ENCODE measurements at regions not wholly inside any gene's neighbourhood (a gene's known extent, or its start where the extent isn't known, plus 50 kb on each side); places are given as distances from the start of the nearest gene placed in this dataset.

- DNase-seq = no peak
- Mint-ChIP-seq H3K36me3 (ENCODE audit: low read depth) (no peaks in the 10 kb centered on the region), H3K4me1 (ENCODE audit: low read depth) (peaks cover 22% of the 10 kb centered on the region), H3K27me3 (ENCODE audit: insufficient read depth) (no peaks in the 10 kb centered on the region), H3K27ac (no peak overlapping the region), H3K4me3 (no peak overlapping the region), H3K9me3 (no peaks in the 10 kb centered on the region)
- TF ChIP-seq CTCF (IDR thresholded peaks at IDR 0.05) = no peak
These were observed 82.4 kb upstream of the INHBA start for GRCh38 chr7:41785265-41785664.

- Mint-ChIP-seq H3K36me3 (ENCODE audit: low read depth) (no peaks in the 10 kb centered on the region), H3K4me1 (ENCODE audit: low read depth) (peaks cover 12% of the 10 kb centered on the region), H3K27ac (no peak overlapping the region), H3K4me3 (no peak overlapping the region), H3K27me3 (ENCODE audit: insufficient read depth) (no peaks in the 10 kb centered on the region), H3K9me3 (no peaks in the 10 kb centered on the region)
- no peak for DNase-seq
- no peak for TF ChIP-seq CTCF (IDR thresholded peaks at IDR 0.05)
These were observed 77.0 kb upstream of the INHBA start for GRCh38 chr7:41779918-41780317.

GRCh38 chr7:41777894-41778596 lies 75.2 kb upstream of the INHBA start:
- H3K9me3 Mint-ChIP-seq = no peaks in the 10 kb centered on the region
- TF ChIP-seq CTCF (IDR thresholded peaks at IDR 0.05) = no peak
- H3K27ac Mint-ChIP-seq = no peak overlapping the region; the same call in 1 of the 2 replicates
- no peak for DNase-seq
- no peak overlapping the region for H3K4me3 Mint-ChIP-seq
- no peaks in the 10 kb centered on the region; the same call in 1 of the 2 replicates for H3K27me3 Mint-ChIP-seq (ENCODE audit: insufficient read depth)
- H3K36me3 Mint-ChIP-seq (ENCODE audit: low read depth) = no peaks in the 10 kb centered on the region
- peaks cover 12% of the 10 kb centered on the region for H3K4me1 Mint-ChIP-seq (ENCODE audit: low read depth)

GRCh38 chr7:41774966-41775365 lies 72.1 kb upstream of the INHBA start:
- no peaks in the 10 kb centered on the region; the same call in 1 of the 2 replicates for H3K27me3 Mint-ChIP-seq (ENCODE audit: insufficient read depth)
- no peaks in the 10 kb centered on the region for H3K9me3 Mint-ChIP-seq
- peak; percentile 3 for DNase-seq
- no peak overlapping the region for H3K4me3 Mint-ChIP-seq
- no peak overlapping the region for H3K27ac Mint-ChIP-seq
- peaks cover 11% of the 10 kb centered on the region for H3K4me1 Mint-ChIP-seq (ENCODE audit: low read depth)
- no peaks in the 10 kb centered on the region for H3K36me3 Mint-ChIP-seq (ENCODE audit: low read depth)
- no peak for TF ChIP-seq CTCF (IDR thresholded peaks at IDR 0.05)

- H3K27ac Mint-ChIP-seq = no peak overlapping the region
- H3K36me3 Mint-ChIP-seq (ENCODE audit: low read depth) = peaks cover 3% of the 10 kb centered on the region; the same call in 1 of the 2 replicates
- peaks cover 6% of the 10 kb centered on the region for H3K4me1 Mint-ChIP-seq (ENCODE audit: low read depth)
These were observed 70.9 kb upstream of the INHBA start for GRCh38 chr7:41773756-41774155.

More at GRCh38 chr7:41773756-41774155, 70.9 kb upstream of the INHBA start:
- H3K27me3 Mint-ChIP-seq (ENCODE audit: insufficient read depth) = no peaks in the 10 kb centered on the region; the same call in 1 of the 2 replicates
- no peak overlapping the region for H3K4me3 Mint-ChIP-seq
- no peak for DNase-seq
- no peak for TF ChIP-seq CTCF (IDR thresholded peaks at IDR 0.05)
- H3K9me3 Mint-ChIP-seq = no peaks in the 10 kb centered on the region
